Caco-2 (cell line): ENCODE measurements at regions not wholly inside any gene's neighbourhood (a gene's known extent, or its start where the extent isn't known, plus 50 kb on each side); places are given as distances from the start of the nearest gene placed in this dataset.
"Not testable (repeated sequence)": the region's sequence is repeated elsewhere in the genome, so short reads cannot be mapped to it uniquely, and the experiment has no call there.

Source experiments
- BruUV-seq: library from RNA; stranded (reverse); fragments of 400-500 nt; replicated peaks from 2 replicates; lab custom pipeline; 2021; lab: Mats Ljungman, UMichigan
- CTCF ChIA-PET: fragments of 300-600 bp; sonication (Branson Sonifier 250); formaldehyde crosslinking; loops from one replicate; lab custom pipeline; 2022; ENCODE audit warnings: antibody characterized with exemption; lab: Charles Lee
- POLR2A ChIA-PET: fragments of 300-600 bp; sonication (Branson Sonifier 250); formaldehyde crosslinking; loops from one replicate; lab custom pipeline; 2022; ENCODE audit warnings: antibody characterized with exemption; lab: Charles Lee
- DNase-seq, 2 experiments: peaks; one replicate each; pipeline versions ENCODE4 v3.0.0 to v3.0.0-alpha.2; 2020 to 2022
- H3K27me3 ChIP-seq: replicated peaks from 2 replicates; pipeline ENCODE4 v1.6.0; 2011; ENCODE audit warnings: low read length; ENCODE audit not compliant: control insufficient read depth, insufficient read depth
- H3K36me3 ChIP-seq: 2 replicates; pipeline ENCODE4 v1.5.1; 2011; ENCODE audit warnings: low read length; ENCODE audit not compliant: control insufficient read depth, insufficient read depth
- H3K4me1 ChIP-seq: fragments of 250-450 bp; sonication (Bioruptor Pico); 2 replicates; pipeline ENCODE4 v1.5.1; 2020; ENCODE audit warnings: mild to moderate bottlenecking
- H3K4me3 ChIP-seq: 2 replicates; pipeline ENCODE4 v1.5.1; 2011; ENCODE audit warnings: low read depth, mild to moderate bottlenecking, control low read depth, low read length
- H3K9me3 ChIP-seq: fragments of 250-450 bp; sonication (Bioruptor Pico); 2 replicates; pipeline ENCODE4 v1.5.1; 2020; ENCODE audit warnings: mild to moderate bottlenecking, moderate library complexity
- H3K27ac Mint-ChIP-seq: one replicate; pipeline ENCODE4 v1.8.0; 2022; ENCODE audit warnings: mixed read lengths; ENCODE audit not compliant: unreplicated experiment
- H3K27me3 Mint-ChIP-seq: one replicate; pipeline ENCODE4 v1.8.0; 2022; ENCODE audit warnings: mixed read lengths; ENCODE audit not compliant: insufficient read depth, unreplicated experiment
- H3K36me3 Mint-ChIP-seq: one replicate; pipeline ENCODE4 v1.8.0; 2022; ENCODE audit warnings: mild to moderate bottlenecking, mixed read lengths; ENCODE audit not compliant: insufficient read depth, unreplicated experiment
- H3K4me1 Mint-ChIP-seq: one replicate; pipeline ENCODE4 v1.8.0; 2022; ENCODE audit warnings: low read depth, mixed read lengths; ENCODE audit not compliant: unreplicated experiment
- H3K4me3 Mint-ChIP-seq: one replicate; pipeline ENCODE4 v1.8.0; 2022; ENCODE audit warnings: mild to moderate bottlenecking, moderate library complexity, mixed read lengths; ENCODE audit not compliant: unreplicated experiment
- H3K9me3 Mint-ChIP-seq: one replicate; pipeline ENCODE4 v1.8.0; 2022; ENCODE audit warnings: mixed read lengths; ENCODE audit not compliant: unreplicated experiment
- intact Hi-C: fragments of 100-400 bp; cut with micrococcal nuclease; formaldehyde crosslinking; loops from one replicate; pipeline ENCODE4 v1.10.0; 2022; ENCODE audit not compliant: unreplicated experiment
- TF ChIP-seq, protein P1 (sequence below), 2 experiments: fragments of 200-600 bp in 1 of 2; IDR thresholded peaks; 1 replicate in 1 of 2; 2 replicates in 1 of 2; pipeline versions ENCODE4 v1.5.1 to v1.8.0; 2011 to 2022; ENCODE audit warnings: antibody characterized with exemption in 1 of 2, control low read depth in 1 of 2, inconsistent platforms in 1 of 2, low read depth in 1 of 2, low read length in 1 of 2, mild to moderate bottlenecking in 1 of 2, moderate library complexity in 1 of 2; ENCODE audit not compliant: insufficient read depth in 1 of 2, severe bottlenecking in 1 of 2, unreplicated experiment in 1 of 2

DNA sequence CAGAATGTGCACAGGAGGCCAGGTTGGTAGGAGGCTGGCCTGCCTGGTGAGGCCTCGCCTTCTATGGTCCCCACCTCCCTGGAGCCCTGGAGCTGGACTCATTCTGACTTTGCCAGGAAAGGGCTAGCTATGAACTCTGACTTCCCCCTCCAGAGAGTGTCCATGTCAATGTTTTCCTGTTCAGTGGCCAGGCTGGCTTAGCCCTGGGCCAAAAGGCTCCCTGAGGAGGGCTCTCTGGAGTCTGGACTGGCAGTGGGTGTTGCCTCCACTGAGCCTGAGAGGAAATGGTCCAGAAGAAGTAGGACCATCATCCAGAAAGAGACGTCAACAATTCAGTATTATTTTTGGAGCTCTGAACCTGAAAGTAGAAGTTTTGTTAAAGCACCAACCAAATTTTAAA lies 178.7 kb downstream of the CHIC2 start:
- H3K4me3 ChIP-seq, result no peak overlapping the region
- no peaks in the 10 kb centered on the region for H3K9me3 ChIP-seq
- intact Hi-C loops, result no loop called here
- ChIA-PET POLR2A (no interaction called here), CTCF (no interaction called here)
- H3K36me3 ChIP-seq, result no peaks in the 10 kb centered on the region
- BruUV-seq, result no TSS peak
- Mint-ChIP-seq H3K36me3 (no peaks in the 10 kb centered on the region), H3K27me3 (no peaks in the 10 kb centered on the region), H3K4me1 (no peaks in the 10 kb centered on the region), H3K9me3 (peaks cover 10% of the 10 kb centered on the region), H3K4me3 (no peak overlapping the region), H3K27ac (no peak overlapping the region)
- TF ChIP-seq, protein P1, sequence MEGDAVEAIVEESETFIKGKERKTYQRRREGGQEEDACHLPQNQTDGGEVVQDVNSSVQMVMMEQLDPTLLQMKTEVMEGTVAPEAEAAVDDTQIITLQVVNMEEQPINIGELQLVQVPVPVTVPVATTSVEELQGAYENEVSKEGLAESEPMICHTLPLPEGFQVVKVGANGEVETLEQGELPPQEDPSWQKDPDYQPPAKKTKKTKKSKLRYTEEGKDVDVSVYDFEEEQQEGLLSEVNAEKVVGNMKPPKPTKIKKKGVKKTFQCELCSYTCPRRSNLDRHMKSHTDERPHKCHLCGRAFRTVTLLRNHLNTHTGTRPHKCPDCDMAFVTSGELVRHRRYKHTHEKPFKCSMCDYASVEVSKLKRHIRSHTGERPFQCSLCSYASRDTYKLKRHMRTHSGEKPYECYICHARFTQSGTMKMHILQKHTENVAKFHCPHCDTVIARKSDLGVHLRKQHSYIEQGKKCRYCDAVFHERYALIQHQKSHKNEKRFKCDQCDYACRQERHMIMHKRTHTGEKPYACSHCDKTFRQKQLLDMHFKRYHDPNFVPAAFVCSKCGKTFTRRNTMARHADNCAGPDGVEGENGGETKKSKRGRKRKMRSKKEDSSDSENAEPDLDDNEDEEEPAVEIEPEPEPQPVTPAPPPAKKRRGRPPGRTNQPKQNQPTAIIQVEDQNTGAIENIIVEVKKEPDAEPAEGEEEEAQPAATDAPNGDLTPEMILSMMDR (IDR thresholded peaks at IDR 0.05; ENCODE audit: insufficient read depth in 1 of 2, low read depth in 1 of 2, low read length in 1 of 2, severe bottlenecking in 1 of 2, unreplicated experiment in 1 of 2), result no peak
- no peaks in the 10 kb centered on the region for H3K27me3 ChIP-seq
- no peak for DNase-seq
- H3K4me1 ChIP-seq, result no peaks in the 10 kb centered on the region

DNA sequence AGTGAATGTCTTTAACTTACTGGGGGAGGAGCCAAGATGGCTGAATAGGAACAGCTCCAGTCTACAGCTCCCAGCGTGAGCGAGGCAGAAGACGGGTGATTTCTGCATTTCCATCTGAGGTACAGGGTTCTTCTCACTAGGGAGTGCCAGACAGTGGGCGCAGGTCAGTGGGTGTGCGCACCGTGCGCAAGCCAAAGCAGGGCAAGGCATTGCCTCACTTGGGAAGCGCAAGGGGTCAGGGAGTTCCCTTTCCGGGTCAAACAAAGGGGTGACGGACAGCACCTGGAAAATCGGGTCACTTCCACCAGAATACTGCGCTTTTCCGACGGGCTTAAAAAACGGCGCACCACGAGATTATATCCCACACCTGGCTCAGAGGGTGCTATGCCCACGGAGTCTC lies 187.3 kb downstream of the CHIC2 start:
- H3K36me3 ChIP-seq, H3K9me3 ChIP-seq, H3K27me3 Mint-ChIP-seq, H3K4me1 Mint-ChIP-seq, H3K4me3 ChIP-seq, BruUV-seq, H3K4me3 Mint-ChIP-seq, H3K4me1 ChIP-seq, intact Hi-C loops, POLR2A ChIA-PET, H3K27ac Mint-ChIP-seq, DNase-seq, H3K27me3 ChIP-seq, H3K36me3 Mint-ChIP-seq, CTCF ChIA-PET: not testable (repeated sequence)
- peaks cover 11% of the 10 kb centered on the region for H3K9me3 Mint-ChIP-seq

DNA sequence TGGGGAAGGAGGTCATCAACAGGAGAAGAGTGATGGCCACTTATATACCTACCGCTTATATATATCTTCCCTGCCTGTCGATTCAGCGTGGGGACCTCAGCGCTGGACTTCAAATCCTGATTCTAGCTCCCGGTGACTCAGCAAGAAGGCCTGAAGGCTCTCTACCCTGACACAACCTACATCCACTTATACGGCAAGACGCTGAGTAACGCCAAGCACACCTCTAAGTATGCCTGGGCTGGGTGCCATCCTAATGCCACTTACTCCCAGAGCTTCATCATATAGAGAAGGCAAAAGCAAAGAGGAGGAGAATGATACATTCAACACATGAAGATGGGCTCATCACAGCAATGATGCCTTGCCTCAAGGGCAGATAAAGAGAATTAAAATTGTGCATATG lies 198.3 kb downstream of the CHIC2 start:
- ChIA-PET CTCF (no interaction called here), POLR2A (no interaction called here)
- no TSS peak for BruUV-seq
- Mint-ChIP-seq H3K27ac (no peak overlapping the region), H3K27me3 (no peaks in the 10 kb centered on the region), H3K9me3 (no peaks in the 10 kb centered on the region), H3K36me3 (no peaks in the 10 kb centered on the region), H3K4me1 (no peaks in the 10 kb centered on the region), H3K4me3 (no peak overlapping the region)
- H3K9me3 ChIP-seq, result no peaks in the 10 kb centered on the region
- TF ChIP-seq, protein P1 (IDR thresholded peaks at IDR 0.05; ENCODE audit: insufficient read depth in 1 of 2, low read depth in 1 of 2, low read length in 1 of 2, severe bottlenecking in 1 of 2, unreplicated experiment in 1 of 2), result no peak
- H3K4me1 ChIP-seq, result peaks cover 9% of the 10 kb centered on the region; the same call in 1 of the 2 replicates
- DNase-seq, result no peak
- no peaks in the 10 kb centered on the region for H3K36me3 ChIP-seq
- H3K4me3 ChIP-seq, result no peak overlapping the region
- no peaks in the 10 kb centered on the region for H3K27me3 ChIP-seq
- intact Hi-C loops, result no loop called here

DNA sequence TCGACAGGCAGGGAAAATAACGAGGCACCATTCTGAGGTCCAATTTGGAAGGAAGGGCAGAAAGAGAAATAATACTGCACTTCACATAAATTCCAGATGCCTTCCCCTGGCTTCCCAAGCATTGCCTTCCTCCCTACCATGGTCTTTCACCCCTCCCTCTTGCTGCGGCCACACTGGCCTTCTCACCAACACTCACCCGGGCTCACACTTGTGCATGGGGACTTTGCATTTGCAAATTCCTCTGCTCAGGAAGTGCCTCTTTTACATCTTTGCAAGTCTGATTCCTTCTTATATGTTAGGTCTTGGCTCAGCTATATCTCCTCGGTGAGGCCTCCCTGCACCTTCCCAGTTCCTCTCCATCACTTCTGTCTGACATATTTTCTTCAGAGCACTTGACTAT lies 199.4 kb downstream of the CHIC2 start:
- no peak overlapping the region for H3K4me3 ChIP-seq
- H3K9me3 Mint-ChIP-seq, result peaks cover 8% of the 10 kb centered on the region
- H3K27me3 ChIP-seq, result no peaks in the 10 kb centered on the region
- H3K4me3 Mint-ChIP-seq, result no peak overlapping the region
- no peaks in the 10 kb centered on the region for H3K27me3 Mint-ChIP-seq
- no peaks in the 10 kb centered on the region for H3K36me3 Mint-ChIP-seq
- no peak overlapping the region for H3K27ac Mint-ChIP-seq
- no peaks in the 10 kb centered on the region for H3K4me1 Mint-ChIP-seq
- DNase-seq, result no peak
- intact Hi-C loops, result no loop called here
- peaks cover 9% of the 10 kb centered on the region; the same call in 1 of the 2 replicates for H3K4me1 ChIP-seq
- no peaks in the 10 kb centered on the region for H3K36me3 ChIP-seq
- H3K9me3 ChIP-seq, result no peaks in the 10 kb centered on the region
- POLR2A ChIA-PET, result no interaction called here
- no TSS peak for BruUV-seq
- CTCF ChIA-PET, result no interaction called here
- TF ChIP-seq, protein P1 (IDR thresholded peaks at IDR 0.05; ENCODE audit: insufficient read depth in 1 of 2, low read depth in 1 of 2, low read length in 1 of 2, severe bottlenecking in 1 of 2, unreplicated experiment in 1 of 2), result no peak
